ENCODE measurements at regions not wholly inside any gene's neighbourhood (a gene's known extent, or its start where the extent isn't known, plus 50 kb on each side); places are given as distances from the start of the nearest gene placed in this dataset.
"Not testable (repeated sequence)": the region's sequence is repeated elsewhere in the genome, so short reads cannot be mapped to it uniquely, and the experiment has no call there.

GRCh38 chr14:82878951-82879350, 1345.3 kb upstream of the SEL1L start:
- DNase-seq, result no peak

DNA sequence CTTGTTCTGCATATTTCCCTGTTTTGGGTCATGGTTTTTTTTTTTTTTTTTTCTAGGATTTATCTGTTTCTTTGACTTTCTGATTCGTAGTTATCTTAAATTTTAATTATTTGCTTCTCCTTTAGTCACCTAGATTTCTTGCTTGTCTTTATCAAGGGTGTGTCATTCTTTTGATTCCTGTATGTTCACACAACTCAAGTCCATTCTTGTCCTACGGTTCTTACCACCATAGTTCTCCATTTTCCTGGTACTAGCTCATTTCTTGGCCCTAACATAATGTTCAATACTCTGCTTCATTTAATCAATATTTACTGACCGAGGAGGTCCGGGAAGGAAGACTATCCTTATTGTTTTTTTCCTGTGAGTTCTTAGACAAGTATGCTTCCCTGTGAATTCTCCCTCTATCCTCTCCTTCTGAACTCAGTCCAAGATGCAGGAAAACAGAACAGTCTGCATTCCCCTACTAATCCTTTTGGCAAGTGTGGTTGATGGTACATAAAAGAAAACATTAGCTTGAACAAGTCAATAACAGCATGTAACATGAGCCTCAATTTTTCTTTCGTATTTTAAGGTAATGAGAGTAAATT, 1346.4 kb upstream of the SEL1L start:
- no peak for DNase-seq

DNA sequence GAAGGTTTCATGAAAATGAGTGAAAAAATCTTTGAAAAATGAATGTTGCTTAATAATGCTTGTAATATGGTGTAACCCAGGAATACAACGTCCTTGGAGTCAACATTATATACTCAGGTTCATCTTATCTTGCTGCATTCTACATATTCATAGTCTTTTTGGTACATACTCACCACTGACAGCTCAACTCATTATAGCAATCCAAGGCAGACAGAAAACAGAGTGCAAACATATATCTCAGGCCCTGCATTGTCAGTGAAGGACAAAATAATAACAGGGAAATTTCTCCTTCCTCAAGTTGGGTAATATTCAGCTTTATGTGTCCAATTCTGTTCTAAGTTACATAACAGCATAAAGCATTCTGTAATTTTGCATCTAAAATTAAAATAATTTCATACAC, 1353.0 kb upstream of the SEL1L start:
- no peak for DNase-seq

- no peak for DNase-seq
Measured at GRCh38 chr14:82889701-82890100, 1356.0 kb upstream of the SEL1L start.

DNA sequence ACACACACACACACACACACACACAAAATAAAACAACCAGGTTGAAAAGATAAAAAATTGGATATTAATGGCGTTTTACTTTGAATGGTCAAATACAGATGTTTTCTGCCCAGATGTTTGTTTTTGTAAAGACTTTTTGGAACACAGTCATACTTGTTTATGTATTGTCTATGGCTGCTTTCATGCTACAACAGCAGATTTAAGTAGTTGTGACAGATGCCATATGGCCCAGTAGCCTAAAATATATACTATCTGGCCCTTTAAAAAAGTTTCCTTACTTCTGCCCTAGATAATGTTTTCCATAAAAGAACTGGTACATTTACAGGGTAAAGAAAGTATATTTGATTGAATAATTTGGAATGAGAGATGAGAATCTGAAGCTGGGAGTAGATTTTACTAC, 1362.8 kb upstream of the SEL1L start:
- DNase-seq, result no peak

GRCh38 chr14:82897469-82898308, 1364.0 kb upstream of the SEL1L start:
- DNase-seq, result no peak

- no peak for DNase-seq
Measured at GRCh38 chr14:82905762-82906161, 1372.1 kb upstream of the SEL1L start.

DNA sequence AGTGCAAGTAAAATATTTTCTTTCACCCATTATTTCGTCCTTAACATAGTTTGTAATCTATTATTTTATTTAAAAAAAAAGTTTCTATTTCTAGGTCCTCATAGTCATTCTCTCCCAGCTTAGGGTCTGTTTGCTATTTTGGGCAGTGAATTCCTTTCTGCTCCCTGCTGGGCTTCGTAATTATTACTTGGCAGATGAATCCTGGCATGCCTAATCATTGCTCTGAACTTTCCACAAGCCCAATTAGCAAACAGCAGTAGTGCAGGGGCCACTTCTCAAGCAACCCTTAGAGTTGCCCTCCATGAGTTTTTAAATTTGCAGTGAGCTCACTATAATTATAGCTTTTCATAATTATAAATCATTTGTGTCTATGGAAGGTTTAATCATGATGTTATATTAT, 1378.3 kb upstream of the SEL1L start:
- no peak for DNase-seq

DNA sequence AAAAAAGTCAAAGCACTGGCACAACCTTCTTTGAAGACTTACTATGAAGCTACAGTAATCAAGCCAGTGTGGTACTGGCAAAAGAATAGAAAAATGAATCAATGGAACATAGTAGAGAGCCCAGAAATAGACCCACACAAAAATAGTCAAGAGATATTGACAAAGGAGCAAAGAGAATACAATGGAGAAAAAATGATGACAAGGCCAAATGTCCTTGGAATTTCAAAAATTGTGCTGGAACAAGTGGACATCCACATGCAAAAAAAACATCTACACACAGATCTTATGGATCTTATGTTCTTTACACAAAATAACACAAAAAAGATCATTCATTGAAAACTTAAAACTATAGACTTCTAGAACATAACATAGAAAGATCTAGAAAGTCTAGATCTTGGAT, 1379.7 kb upstream of the SEL1L start:
- DNase-seq, result no peak

DNA sequence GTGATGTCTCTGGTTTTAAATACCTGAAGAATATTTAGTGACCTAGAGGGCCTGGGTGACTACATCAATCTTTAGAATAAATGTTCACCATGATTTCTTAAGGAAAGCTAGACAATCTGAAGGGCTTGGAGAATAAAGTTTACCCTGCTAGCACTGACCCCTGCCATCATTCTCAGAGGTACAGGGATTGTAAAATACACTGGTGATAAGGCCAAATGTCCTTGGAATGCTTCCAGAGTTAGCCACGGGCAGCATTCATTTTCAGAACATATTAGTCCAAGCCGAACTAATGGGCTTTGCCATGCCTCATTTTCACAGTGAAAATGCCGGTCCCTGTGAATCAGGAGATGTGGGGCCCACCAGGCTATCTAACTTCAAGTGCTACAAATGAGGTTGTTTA, 1381.7 kb upstream of the SEL1L start:
- DNase-seq, result no peak

GRCh38 chr14:82935691-82936090, 1402.0 kb upstream of the SEL1L start:
- no peak for DNase-seq

DNA sequence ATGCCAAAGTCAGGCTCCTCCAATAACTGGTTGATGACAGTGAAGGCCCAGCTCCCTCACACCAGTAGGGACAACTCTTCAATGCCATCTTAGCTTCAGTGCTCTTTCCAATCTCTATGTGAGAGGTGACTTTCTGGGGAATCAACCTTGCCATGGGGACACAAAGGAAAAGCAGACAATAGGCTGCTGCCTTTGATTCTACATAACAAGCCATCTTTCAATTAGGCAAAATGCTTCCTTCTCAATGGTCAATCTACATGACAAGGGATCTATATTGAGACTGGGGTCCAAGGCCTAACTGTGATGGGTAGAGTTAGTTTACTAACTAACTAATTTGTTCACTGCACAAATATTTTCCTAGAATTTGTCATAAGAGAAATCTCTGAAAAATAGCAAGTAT, 1417.5 kb upstream of the SEL1L start:
- DNase-seq, result no peak

DNA sequence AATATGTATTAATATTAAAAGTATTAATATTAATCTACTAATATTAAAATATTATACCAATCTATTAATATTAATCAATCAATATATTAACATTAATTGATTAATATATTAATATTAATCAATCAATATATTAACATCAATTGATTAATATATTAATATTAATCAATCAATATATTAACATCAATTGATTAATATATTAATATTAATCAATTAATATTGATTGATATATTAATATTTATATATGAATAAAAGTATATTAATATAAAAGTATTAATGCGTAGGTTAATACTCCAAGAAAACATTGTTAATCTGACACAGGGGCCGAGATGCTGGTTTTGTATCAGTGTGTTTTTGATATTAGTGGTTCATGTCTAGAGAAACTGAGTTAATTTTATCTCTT, 1430.1 kb upstream of the SEL1L start:
- no peak for DNase-seq

DNA sequence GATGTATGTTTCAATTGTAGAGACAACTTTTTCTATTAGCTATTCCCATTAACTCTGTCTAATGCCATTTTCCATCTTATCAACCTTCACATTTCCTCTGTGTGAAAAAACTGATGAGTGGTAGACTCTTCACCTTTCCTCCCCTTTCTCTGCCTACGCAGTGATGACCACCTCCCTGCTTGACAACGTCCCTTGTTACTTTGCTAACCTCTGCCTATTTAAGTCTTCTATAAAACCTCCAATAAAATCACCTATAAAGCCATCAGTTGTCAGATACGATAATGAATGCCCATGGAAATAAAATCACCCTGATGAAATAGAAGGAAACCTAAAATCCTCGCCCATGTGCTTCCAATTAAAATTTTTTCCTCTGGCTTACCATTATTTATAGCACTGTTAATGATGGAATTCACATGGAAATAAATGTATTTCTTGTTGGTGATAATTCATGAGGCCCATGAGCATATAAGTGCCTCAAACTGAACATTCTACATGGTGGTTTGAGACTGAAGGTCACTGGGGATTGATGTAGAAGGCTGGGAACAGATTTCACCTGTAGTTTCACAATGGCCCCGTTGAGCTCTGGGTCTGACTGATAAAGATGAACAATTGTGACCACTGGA, 1454.0 kb upstream of the SEL1L start:
- DNase-seq, result no peak

DNA sequence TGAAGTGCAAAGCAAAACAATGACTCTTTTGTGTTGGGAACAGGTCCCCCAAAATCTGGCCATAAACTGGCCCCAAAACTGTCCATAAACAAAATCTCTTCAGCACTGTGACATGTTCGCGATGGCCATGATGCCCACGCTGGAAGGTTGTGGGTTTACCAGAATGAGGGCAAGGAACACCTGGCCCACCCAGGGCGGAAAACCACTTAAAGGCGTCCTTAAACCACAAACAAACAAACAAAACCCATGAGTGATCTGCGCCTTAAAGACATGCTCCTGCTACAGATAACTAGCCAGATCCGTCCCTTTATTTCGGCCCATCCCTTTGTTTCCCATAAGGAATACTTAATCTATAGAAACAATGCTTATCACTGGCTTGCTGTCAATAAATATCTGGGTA, 1460.9 kb upstream of the SEL1L start:
- DNase-seq, result not testable (repeated sequence)

- no peak for DNase-seq
Measured at GRCh38 chr14:82999802-83000201, 1466.1 kb upstream of the SEL1L start.

DNA sequence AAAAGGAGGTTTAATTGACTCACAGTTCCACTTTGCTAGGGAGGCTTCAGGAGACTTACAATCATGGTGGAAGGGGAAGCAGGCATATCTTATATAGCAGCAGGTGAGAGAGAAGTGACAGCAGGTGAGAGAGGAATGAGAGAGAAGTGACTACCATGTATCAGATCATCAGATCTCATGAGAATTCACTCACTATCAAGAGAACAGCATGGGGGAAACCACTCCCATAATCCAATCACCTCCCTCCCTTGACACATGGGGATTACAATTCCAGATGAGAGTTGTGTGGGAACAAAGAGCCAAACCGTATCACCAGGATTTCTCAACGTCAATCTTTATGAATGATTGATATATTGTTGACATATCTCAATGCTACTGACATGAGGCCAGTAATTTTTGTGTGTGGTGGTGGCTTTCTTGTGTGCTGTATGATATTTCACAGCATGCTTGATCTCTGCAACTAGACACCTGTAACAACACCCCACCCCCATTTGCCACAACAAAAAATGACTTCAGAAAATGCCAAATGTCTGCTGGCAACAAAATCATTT, 1470.9 kb upstream of the SEL1L start:
- DNase-seq, result no peak

GRCh38 chr14:83006121-83006670, 1472.5 kb upstream of the SEL1L start:
- no peak for DNase-seq

GRCh38 chr14:83007052-83007451, 1473.4 kb upstream of the SEL1L start:
- not testable (repeated sequence) for DNase-seq

GRCh38 chr14:83007641-83008225, 1474.1 kb upstream of the SEL1L start:
- DNase-seq, result no peak

DNA sequence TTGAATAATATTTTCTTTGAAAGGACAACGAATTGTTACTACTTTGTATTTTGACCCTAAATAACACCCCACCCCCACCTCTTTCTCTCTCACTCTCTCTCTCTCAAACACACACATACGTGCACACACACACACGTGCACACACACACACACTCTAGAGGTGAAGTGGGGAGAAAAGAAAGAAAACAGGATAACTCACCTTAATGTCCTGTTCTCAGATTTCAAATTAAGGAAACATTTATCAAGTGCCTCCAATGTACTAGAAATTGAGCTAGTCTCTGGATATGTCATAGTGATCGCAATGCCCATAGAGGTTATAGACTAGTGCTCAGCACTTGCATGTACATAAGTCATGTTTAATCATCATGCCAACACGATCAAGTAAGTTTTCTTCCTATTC, 1483.6 kb upstream of the SEL1L start:
- no peak for DNase-seq

- no peak for DNase-seq
Measured at GRCh38 chr14:83019744-83020414, 1486.2 kb upstream of the SEL1L start.

GRCh38 chr14:83021323-83021722, 1487.7 kb upstream of the SEL1L start:
- DNase-seq, result no peak

All from GDM1 (cell line).